GM12891 (cell line): ENCODE measurements at regions not wholly inside any gene's neighbourhood (a gene's known extent, or its start where the extent isn't known, plus 50 kb on each side); places are given as distances from the start of the nearest gene placed in this dataset.

ENCODE experiments used
- POLR2A ChIP-seq: IDR thresholded peaks from 2 replicates; pipeline ENCODE4 v1.6.1; 2011; ENCODE audit warnings: low read depth, low read length, control low read depth
- POLR2AphosphoS5 ChIP-seq: IDR thresholded peaks from 2 replicates; pipeline ENCODE4 v1.6.1; 2011; ENCODE audit warnings: low read depth, low read length, control low read depth

GRCh38 chr7:86574006-86574405, 69.7 kb upstream of the GRM3 start:
- TF ChIP-seq POLR2A (no peak), POLR2AphosphoS5 (no peak)
